BLaER1 treated with 17β-estradiol and CSF1 and Interleukin-3, amounts not matched to agents 10 nM and 100 nM (cell line): ENCODE measurements at regions not wholly inside any gene's neighbourhood (a gene's known extent, or its start where the extent isn't known, plus 50 kb on each side); places are given as distances from the start of the nearest gene placed in this dataset.
"Not testable (repeated sequence)": the region's sequence is repeated elsewhere in the genome, so short reads cannot be mapped to it uniquely, and the experiment has no call there.

Experiments used
- H3K27ac ChIP-seq, 11 experiments: shearing (Covaris generic); formaldehyde crosslinking; 2 replicates each; pipeline ENCODE4 v1.8.1; 2022
- H3K27me3 ChIP-seq, 11 experiments: shearing (Covaris generic); formaldehyde crosslinking; 2 replicates each; pipeline ENCODE4 v1.8.1; 2022
- H3K36me3 ChIP-seq, 11 experiments: shearing (Covaris generic); formaldehyde crosslinking; 2 replicates each; pipeline ENCODE4 v1.8.1; 2022
- H3K4me1 ChIP-seq, 10 experiments: shearing (Covaris generic); formaldehyde crosslinking; 2 replicates each; pipeline ENCODE4 v1.8.1; 2022
- H3K4me2 ChIP-seq, 11 experiments: shearing (Covaris generic); formaldehyde crosslinking; 2 replicates each; pipeline ENCODE4 v1.8.1; 2022
- H3K4me3 ChIP-seq, 10 experiments: shearing (Covaris generic); formaldehyde crosslinking; 2 replicates each; pipeline ENCODE4 v1.8.1; 2022
- H3K9ac ChIP-seq, 11 experiments: shearing (Covaris generic); formaldehyde crosslinking; 2 replicates each; pipeline ENCODE4 v1.8.1; 2022
- H3K9me3 ChIP-seq, 11 experiments: shearing (Covaris generic); formaldehyde crosslinking; replicated peaks in 1 of 11; 2 replicates each; pipeline ENCODE4 v1.8.1; 2022
- H4K20me1 ChIP-seq, 11 experiments: shearing (Covaris generic); formaldehyde crosslinking; 2 replicates each; pipeline ENCODE4 v1.8.1; 2022
- Cebpa-rat ChIP-seq, 11 experiments: shearing (Covaris generic); IDR thresholded peaks; 2 replicates each; pipeline ENCODE4 v1.8.1; 2022

GRCh38 chrX:5341902-5342301 lies 886.8 kb downstream of the NLGN4X start:
- Histone ChIP-seq H3K4me1 (no peaks in the 10 kb centered on the region), H4K20me1 (no peaks in the 10 kb centered on the region), H3K27ac (no peak overlapping the region), H3K27me3 (no peaks in the 10 kb centered on the region), H3K36me3 (no peaks in the 10 kb centered on the region), H3K4me2 (no peak overlapping the region), H3K4me3 (no peak overlapping the region), H3K9me3 (no peaks in the 10 kb centered on the region), H3K9ac (no peak overlapping the region)
- TF ChIP-seq Cebpa-rat (IDR thresholded peaks at IDR 0.05), result no peak

DNA sequence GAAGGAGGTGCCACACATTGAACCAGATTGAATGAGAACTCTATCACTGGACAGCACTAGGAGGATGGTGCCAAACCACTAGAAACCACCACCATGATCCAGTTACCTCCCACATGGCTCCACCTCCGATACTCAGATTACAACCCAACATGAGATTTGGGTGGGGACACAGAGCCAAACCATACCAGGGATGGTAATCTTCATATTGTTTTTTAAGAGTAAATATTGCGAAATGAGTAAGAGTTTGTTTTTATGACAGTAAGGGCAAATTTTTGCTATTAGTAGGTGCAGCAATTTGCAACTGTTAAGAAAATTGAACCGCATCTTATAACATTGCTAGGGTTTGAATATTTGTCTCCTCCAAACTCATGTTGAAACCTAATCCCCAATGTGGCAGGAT lies 891.5 kb downstream of the NLGN4X start:
- H3K4me1 ChIP-seq, result no peaks in the 10 kb centered on the region
- H3K36me3 ChIP-seq, result no peaks in the 10 kb centered on the region
- H3K9ac ChIP-seq, result no peak overlapping the region
- no peaks in the 10 kb centered on the region for H3K9me3 ChIP-seq
- no peak overlapping the region for H3K4me3 ChIP-seq
- H3K4me2 ChIP-seq, result no peak overlapping the region
- no peaks in the 10 kb centered on the region for H3K27me3 ChIP-seq
- no peaks in the 10 kb centered on the region for H4K20me1 ChIP-seq
- peak in 6 of 11 experiments; percentile 30 to 81 (median 48); a peak in 6 of 22 replicates for TF ChIP-seq Cebpa-rat (IDR thresholded peaks at IDR 0.05)
- H3K27ac ChIP-seq, result no peak overlapping the region

DNA sequence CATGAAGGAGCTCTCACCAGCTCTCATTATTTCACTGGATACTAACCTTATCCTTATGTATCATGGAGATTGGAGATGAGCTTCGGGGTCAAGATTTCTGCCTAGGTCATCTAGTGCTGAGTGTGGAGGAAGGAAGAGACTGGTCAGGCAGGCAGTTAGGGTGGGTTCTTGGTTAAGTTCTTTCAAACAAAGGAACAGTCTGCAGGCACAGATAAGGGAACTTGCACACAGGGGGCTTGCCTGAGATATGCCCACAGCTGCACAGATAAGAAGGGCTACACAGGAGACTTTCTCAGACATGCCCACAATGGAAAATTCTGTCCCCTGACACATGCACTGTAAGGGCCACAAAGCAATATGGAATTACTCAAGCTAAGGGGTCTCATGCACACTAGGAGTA lies 904.1 kb downstream of the NLGN4X start:
- no peak overlapping the region for H3K4me3 ChIP-seq
- peaks cover 0 to under 1% (median 0%) of the 10 kb centered on the region in 11 experiments; a peak in 4 of 22 replicates for H3K9me3 ChIP-seq
- no peaks in the 10 kb centered on the region for H3K4me1 ChIP-seq
- no peaks in the 10 kb centered on the region for H3K36me3 ChIP-seq
- H3K9ac ChIP-seq, result no peak overlapping the region
- no peak overlapping the region for H3K27ac ChIP-seq
- H3K4me2 ChIP-seq, result no peak overlapping the region
- no peak for TF ChIP-seq Cebpa-rat (IDR thresholded peaks at IDR 0.05)
- no peaks in the 10 kb centered on the region for H4K20me1 ChIP-seq
- no peaks in the 10 kb centered on the region for H3K27me3 ChIP-seq

DNA sequence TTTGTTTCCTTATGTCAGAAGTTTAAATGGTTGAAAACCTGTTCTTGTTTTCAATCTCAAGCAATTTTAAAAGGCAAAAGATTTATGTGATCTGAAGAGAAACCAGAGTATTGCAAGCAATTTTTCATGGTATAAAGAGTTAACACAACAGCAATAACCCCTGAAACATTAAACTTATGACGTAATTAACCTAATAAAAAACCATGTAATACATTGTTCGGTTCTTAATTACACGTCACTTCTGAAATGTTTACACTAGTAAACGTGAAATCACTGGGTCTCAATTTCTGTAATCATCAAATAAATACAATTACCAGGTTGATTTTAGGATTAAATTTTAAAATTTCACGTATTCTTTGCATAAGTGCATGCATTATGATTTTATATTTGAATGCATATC lies 914.5 kb downstream of the NLGN4X start:
- H3K36me3 ChIP-seq, result no peaks in the 10 kb centered on the region
- no peak overlapping the region for H3K4me3 ChIP-seq
- no peaks in the 10 kb centered on the region for H4K20me1 ChIP-seq
- no peaks in the 10 kb centered on the region for H3K4me1 ChIP-seq
- H3K27ac ChIP-seq, result no peak overlapping the region
- no peak for TF ChIP-seq Cebpa-rat (IDR thresholded peaks at IDR 0.05)
- H3K9ac ChIP-seq, result no peak overlapping the region
- H3K9me3 ChIP-seq, result no peaks in the 10 kb centered on the region
- H3K27me3 ChIP-seq, result no peaks in the 10 kb centered on the region
- H3K4me2 ChIP-seq, result no peak overlapping the region

GRCh38 chrX:5307416-5307815 lies 921.3 kb downstream of the NLGN4X start:
- peak overlapping the region in 2 of 11 experiments; percentile 16 to 23; a peak in 2 of 22 replicates for H3K4me2 ChIP-seq
- no peak for TF ChIP-seq Cebpa-rat (IDR thresholded peaks at IDR 0.05)
- H3K9ac ChIP-seq, result no peak overlapping the region
- no peaks in the 10 kb centered on the region for H3K36me3 ChIP-seq
- H3K4me3 ChIP-seq, result no peak overlapping the region
- H3K9me3 ChIP-seq, result peaks cover 0 to 26% (median 5%) of the 10 kb centered on the region in 11 experiments; a peak in 9 of 22 replicates
- H3K27me3 ChIP-seq, result no peaks in the 10 kb centered on the region
- peaks cover 0 to 19% (median 10%) of the 10 kb centered on the region in 10 experiments; a peak in 15 of 20 replicates for H3K4me1 ChIP-seq
- peak overlapping the region in 9 of 11 experiments; percentile 42 to 66 (median 60); a peak in 18 of 22 replicates for H3K27ac ChIP-seq
- H4K20me1 ChIP-seq, result no peaks in the 10 kb centered on the region

GRCh38 chrX:5306654-5307121 lies 922.0 kb downstream of the NLGN4X start:
- peak overlapping the region in 10 of 11 experiments; percentile 28 to 66 (median 58); a peak in 20 of 22 replicates for H3K27ac ChIP-seq

GRCh38 chrX:5305452-5305851 lies 923.2 kb downstream of the NLGN4X start:
- Histone ChIP-seq H3K9me3 (peaks cover 0 to 26% (median 5%) of the 10 kb centered on the region in 11 experiments; a peak in 9 of 22 replicates), H3K36me3 (no peaks in the 10 kb centered on the region), H3K4me1 (peaks cover 0 to 19% (median 10%) of the 10 kb centered on the region in 10 experiments; a peak in 15 of 20 replicates), H3K27ac (no peak overlapping the region), H3K9ac (no peak overlapping the region), H3K27me3 (no peaks in the 10 kb centered on the region), H4K20me1 (no peaks in the 10 kb centered on the region), H3K4me2 (no peak overlapping the region), H3K4me3 (no peak overlapping the region)
- TF ChIP-seq Cebpa-rat (IDR thresholded peaks at IDR 0.05), result no peak

More at GRCh38 chrX:5306654-5307121, 922.0 kb downstream of the NLGN4X start:
- Histone ChIP-seq H3K27me3 (no peaks in the 10 kb centered on the region), H3K9me3 (peaks cover 0 to 26% (median 5%) of the 10 kb centered on the region in 11 experiments; a peak in 9 of 22 replicates), H4K20me1 (no peaks in the 10 kb centered on the region), H3K4me3 (no peak overlapping the region), H3K36me3 (no peaks in the 10 kb centered on the region), H3K4me1 (peaks cover 0 to 19% (median 10%) of the 10 kb centered on the region in 10 experiments; a peak in 15 of 20 replicates), H3K4me2 (peak overlapping the region in 10 of 11 experiments; percentile 0 to 39 (median 18); a peak in 14 of 22 replicates), H3K9ac (no peak overlapping the region)
- TF ChIP-seq Cebpa-rat (IDR thresholded peaks at IDR 0.05), result no peak; a peak in 1 of 22 replicates

DNA sequence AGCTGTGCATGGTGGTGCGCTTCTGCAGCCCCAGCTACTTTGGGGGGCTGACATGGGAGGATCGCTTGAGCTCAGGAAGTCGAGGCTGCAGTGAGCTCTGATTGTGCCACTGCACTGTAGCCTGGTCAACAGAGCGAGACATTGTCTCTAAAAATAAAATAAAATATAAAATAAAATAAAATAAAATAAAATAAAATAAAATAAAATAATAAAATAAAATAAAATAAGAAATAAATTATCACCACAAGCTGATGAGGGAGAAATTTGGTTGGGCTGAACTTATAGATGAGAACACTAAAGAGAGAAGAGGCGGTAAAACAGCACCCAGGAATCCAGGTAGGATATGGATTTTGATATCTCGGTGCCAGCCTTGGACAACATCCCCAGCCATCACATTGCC lies 933.7 kb downstream of the NLGN4X start:
- TF ChIP-seq Cebpa-rat (IDR thresholded peaks at IDR 0.05), result no peak
- Histone ChIP-seq H3K9ac (no peak overlapping the region), H3K9me3 (peaks cover 0 to 6% (median 2%) of the 10 kb centered on the region in 11 experiments; a peak in 12 of 22 replicates), H3K4me2 (no peak overlapping the region), H3K36me3 (no peaks in the 10 kb centered on the region), H3K27ac (no peak overlapping the region), H4K20me1 (no peaks in the 10 kb centered on the region), H3K4me1 (peaks cover 0 to 19% (median 0%) of the 10 kb centered on the region in 10 experiments; a peak in 5 of 20 replicates), H3K4me3 (no peak overlapping the region), H3K27me3 (no peaks in the 10 kb centered on the region)

DNA sequence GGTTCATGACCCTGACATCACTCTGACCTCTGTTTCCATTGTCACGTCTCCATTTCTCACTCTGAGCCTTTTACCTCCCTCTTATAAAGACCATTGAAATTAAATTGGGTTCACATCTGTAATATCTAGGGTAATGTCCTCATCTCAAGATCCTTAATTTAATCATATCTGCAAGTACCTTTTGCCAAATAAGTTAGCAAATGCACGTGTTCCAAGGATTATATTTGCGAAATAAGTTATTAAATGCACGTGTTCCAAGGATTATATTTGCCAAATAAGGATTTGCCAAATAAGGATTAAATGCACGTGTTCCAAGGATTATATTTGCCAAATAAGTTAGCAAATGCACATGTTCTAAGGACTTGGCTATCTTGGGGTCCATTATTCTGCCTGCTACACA lies 938.0 kb downstream of the NLGN4X start:
- Histone ChIP-seq H3K9me3 (peaks cover 0 to 19% (median 14%) of the 10 kb centered on the region in 11 experiments; a peak in 18 of 22 replicates), H3K27ac (no peak overlapping the region), H3K4me3 (no peak overlapping the region), H4K20me1 (no peaks in the 10 kb centered on the region), H3K4me2 (no peak overlapping the region), H3K9ac (no peak overlapping the region), H3K36me3 (no peaks in the 10 kb centered on the region), H3K4me1 (peaks cover 0 to 19% (median 0%) of the 10 kb centered on the region in 10 experiments; a peak in 5 of 20 replicates), H3K27me3 (no peaks in the 10 kb centered on the region)
- no peak for TF ChIP-seq Cebpa-rat (IDR thresholded peaks at IDR 0.05)

- not testable (repeated sequence) for H3K4me3 ChIP-seq, H3K27ac ChIP-seq, H3K36me3 ChIP-seq, H3K27me3 ChIP-seq, H4K20me1 ChIP-seq, H3K4me2 ChIP-seq, H3K9ac ChIP-seq
- Histone ChIP-seq H3K4me1 (peaks cover 0 to 19% (median 0%) of the 10 kb centered on the region in 10 experiments; a peak in 5 of 20 replicates), H3K9me3 (peaks cover 0 to 19% (median 14%) of the 10 kb centered on the region in 11 experiments; a peak in 18 of 22 replicates)
Observed at GRCh38 chrX:5289949-5290348, 938.7 kb downstream of the NLGN4X start.
